ENCODE measurements at regions not wholly inside any gene's neighbourhood (a gene's known extent, or its start where the extent isn't known, plus 50 kb on each side); places are given as distances from the start of the nearest gene placed in this dataset.

- no peak for TF ChIP-seq CTCF (conservative IDR thresholded peaks at IDR 0.05; ENCODE audit: low read depth in 2 of 2)
- TF ChIP-seq EZH2 (IDR thresholded peaks at IDR 0.05; ENCODE audit: low read depth, unreplicated experiment) = no peak
- TF ChIP-seq CREB1 (CRISPR knock-in tag; IDR thresholded peaks at IDR 0.05; ENCODE audit: low read depth) = no peak
- no peak for TF ChIP-seq POLR2AphosphoS5 (IDR thresholded peaks at IDR 0.05; ENCODE audit: low read depth)
- TF ChIP-seq REST (IDR thresholded peaks at IDR 0.05; ENCODE audit: unreplicated experiment) = no peak
- no peak for TF ChIP-seq ZNF331 (CRISPR knock-in tag; IDR thresholded peaks at IDR 0.05; ENCODE audit: low read depth)
- no peak for TF ChIP-seq EZH2phosphoT487 (IDR thresholded peaks at IDR 0.05; ENCODE audit: unreplicated experiment)
These were observed 308.0 kb upstream of the NREP start for GRCh38 chr5:112064956-112065355.

All from GM23338 (cell line).